NB4 (cell line): ENCODE measurements at regions not wholly inside any gene's neighbourhood (a gene's known extent, or its start where the extent isn't known, plus 50 kb on each side); places are given as distances from the start of the nearest gene placed in this dataset.

Experiments used
- POLR2A ChIP-seq: IDR thresholded peaks from 2 replicates; pipeline ENCODE4 v1.6.1; 2011; ENCODE audit warnings: mild to moderate bottlenecking; ENCODE audit not compliant: insufficient read length; ENCODE audit errors: extremely low read depth
- TF ChIP-seq, protein P1 (sequence below): IDR thresholded peaks from one replicate; pipeline ENCODE4 v1.5.1; 2012; ENCODE audit warnings: low read depth, low read length
- TF ChIP-seq, protein P2 (sequence below): IDR thresholded peaks from 2 replicates; pipeline ENCODE4 v1.6.1; 2011; ENCODE audit warnings: low read depth, low read length

DNA sequence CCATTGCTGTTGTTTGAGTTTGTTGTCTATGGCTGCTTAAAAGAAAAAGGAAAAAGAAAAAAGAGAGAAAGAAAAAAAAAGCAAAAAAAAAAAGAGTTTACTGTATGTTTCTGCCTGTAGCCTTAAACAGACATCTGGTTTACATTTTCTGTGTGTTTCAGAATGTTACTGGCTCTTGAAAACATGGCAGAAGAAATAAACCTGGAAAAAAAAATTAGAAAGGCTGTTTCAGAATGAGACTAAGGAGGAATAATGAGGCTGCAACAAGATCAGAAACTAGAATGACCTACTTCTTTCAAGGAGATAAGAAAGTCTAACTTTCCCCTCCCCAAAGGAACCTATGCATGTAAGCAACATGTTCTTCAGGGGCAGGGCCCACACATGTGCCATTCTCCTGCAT, 292.1 kb downstream of the DIPK2A start:
- TF ChIP-seq, protein P1, sequence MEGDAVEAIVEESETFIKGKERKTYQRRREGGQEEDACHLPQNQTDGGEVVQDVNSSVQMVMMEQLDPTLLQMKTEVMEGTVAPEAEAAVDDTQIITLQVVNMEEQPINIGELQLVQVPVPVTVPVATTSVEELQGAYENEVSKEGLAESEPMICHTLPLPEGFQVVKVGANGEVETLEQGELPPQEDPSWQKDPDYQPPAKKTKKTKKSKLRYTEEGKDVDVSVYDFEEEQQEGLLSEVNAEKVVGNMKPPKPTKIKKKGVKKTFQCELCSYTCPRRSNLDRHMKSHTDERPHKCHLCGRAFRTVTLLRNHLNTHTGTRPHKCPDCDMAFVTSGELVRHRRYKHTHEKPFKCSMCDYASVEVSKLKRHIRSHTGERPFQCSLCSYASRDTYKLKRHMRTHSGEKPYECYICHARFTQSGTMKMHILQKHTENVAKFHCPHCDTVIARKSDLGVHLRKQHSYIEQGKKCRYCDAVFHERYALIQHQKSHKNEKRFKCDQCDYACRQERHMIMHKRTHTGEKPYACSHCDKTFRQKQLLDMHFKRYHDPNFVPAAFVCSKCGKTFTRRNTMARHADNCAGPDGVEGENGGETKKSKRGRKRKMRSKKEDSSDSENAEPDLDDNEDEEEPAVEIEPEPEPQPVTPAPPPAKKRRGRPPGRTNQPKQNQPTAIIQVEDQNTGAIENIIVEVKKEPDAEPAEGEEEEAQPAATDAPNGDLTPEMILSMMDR, result no peak
- no peak for TF ChIP-seq POLR2A
- TF ChIP-seq, protein P2, sequence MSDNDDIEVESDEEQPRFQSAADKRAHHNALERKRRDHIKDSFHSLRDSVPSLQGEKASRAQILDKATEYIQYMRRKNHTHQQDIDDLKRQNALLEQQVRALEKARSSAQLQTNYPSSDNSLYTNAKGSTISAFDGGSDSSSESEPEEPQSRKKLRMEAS, result no peak
